ENCODE measurements at regions not wholly inside any gene's neighbourhood (a gene's known extent, or its start where the extent isn't known, plus 50 kb on each side); places are given as distances from the start of the nearest gene placed in this dataset.

DNA sequence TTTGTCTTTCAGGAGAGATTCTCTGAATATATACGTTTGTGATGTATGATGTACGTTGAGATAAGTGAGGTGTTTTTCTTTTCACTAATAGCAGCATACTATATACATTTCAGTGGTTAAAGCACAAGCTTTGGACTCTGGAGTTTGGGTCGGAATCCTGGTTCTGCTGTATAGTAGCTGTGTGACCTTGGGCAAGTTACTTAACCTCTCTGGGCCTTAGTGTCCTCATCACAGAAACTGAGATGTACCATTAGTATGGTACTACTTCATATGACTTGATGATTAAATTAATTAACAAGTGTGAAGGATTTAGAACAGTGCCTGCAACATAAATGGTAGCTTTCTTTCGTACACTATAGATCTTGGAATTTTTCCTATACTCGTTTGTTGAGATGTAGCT is 258.7 kb downstream of the CDCA7 start:
- TF ChIP-seq TAF1 (IDR thresholded peaks at IDR 0.05; ENCODE audit: low read depth) (no peak), POLR2AphosphoS5 (IDR thresholded peaks at IDR 0.05) (no peak), EP300 (conservative IDR thresholded peaks at IDR 0.05; ENCODE audit: poor library complexity, severe bottlenecking) (no peak), RAD21 (conservative IDR thresholded peaks at IDR 0.05) (no peak)
- TF ChIP-seq, protein P1, sequence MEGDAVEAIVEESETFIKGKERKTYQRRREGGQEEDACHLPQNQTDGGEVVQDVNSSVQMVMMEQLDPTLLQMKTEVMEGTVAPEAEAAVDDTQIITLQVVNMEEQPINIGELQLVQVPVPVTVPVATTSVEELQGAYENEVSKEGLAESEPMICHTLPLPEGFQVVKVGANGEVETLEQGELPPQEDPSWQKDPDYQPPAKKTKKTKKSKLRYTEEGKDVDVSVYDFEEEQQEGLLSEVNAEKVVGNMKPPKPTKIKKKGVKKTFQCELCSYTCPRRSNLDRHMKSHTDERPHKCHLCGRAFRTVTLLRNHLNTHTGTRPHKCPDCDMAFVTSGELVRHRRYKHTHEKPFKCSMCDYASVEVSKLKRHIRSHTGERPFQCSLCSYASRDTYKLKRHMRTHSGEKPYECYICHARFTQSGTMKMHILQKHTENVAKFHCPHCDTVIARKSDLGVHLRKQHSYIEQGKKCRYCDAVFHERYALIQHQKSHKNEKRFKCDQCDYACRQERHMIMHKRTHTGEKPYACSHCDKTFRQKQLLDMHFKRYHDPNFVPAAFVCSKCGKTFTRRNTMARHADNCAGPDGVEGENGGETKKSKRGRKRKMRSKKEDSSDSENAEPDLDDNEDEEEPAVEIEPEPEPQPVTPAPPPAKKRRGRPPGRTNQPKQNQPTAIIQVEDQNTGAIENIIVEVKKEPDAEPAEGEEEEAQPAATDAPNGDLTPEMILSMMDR (IDR thresholded peaks at IDR 0.05; ENCODE audit: poor library complexity, severe bottlenecking): no peak
- TF ChIP-seq, protein P2, sequence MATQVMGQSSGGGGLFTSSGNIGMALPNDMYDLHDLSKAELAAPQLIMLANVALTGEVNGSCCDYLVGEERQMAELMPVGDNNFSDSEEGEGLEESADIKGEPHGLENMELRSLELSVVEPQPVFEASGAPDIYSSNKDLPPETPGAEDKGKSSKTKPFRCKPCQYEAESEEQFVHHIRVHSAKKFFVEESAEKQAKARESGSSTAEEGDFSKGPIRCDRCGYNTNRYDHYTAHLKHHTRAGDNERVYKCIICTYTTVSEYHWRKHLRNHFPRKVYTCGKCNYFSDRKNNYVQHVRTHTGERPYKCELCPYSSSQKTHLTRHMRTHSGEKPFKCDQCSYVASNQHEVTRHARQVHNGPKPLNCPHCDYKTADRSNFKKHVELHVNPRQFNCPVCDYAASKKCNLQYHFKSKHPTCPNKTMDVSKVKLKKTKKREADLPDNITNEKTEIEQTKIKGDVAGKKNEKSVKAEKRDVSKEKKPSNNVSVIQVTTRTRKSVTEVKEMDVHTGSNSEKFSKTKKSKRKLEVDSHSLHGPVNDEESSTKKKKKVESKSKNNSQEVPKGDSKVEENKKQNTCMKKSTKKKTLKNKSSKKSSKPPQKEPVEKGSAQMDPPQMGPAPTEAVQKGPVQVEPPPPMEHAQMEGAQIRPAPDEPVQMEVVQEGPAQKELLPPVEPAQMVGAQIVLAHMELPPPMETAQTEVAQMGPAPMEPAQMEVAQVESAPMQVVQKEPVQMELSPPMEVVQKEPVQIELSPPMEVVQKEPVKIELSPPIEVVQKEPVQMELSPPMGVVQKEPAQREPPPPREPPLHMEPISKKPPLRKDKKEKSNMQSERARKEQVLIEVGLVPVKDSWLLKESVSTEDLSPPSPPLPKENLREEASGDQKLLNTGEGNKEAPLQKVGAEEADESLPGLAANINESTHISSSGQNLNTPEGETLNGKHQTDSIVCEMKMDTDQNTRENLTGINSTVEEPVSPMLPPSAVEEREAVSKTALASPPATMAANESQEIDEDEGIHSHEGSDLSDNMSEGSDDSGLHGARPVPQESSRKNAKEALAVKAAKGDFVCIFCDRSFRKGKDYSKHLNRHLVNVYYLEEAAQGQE (IDR thresholded peaks at IDR 0.05; ENCODE audit: borderline replicate concordance): no peak

Measured in neural cell (in vitro differentiated cells).